Left colon (tissue), 2 donors: ENCODE measurements at regions not wholly inside any gene's neighbourhood (a gene's known extent, or its start where the extent isn't known, plus 50 kb on each side); places are given as distances from the start of the nearest gene placed in this dataset.

Experiments
- ATAC-seq: fragments of 200-7000 bp; cut with Tn5 transposase; one replicate; pipeline ENCODE4 v1.9.1; 2020; ENCODE audit warnings: mild to moderate bottlenecking, moderate library complexity
- DNase-seq, 2 donors: peaks; one replicate each; pipeline ENCODE4 v3.0.0-alpha.2; 2020
- intact Hi-C, 2 donors: fragments of 100-400 bp; cut with DNase I in 1 of 2; cut with micrococcal nuclease in 1 of 2; formaldehyde crosslinking; loops; one replicate each; pipeline versions ENCODE4 v1.11.2 to v1.14.0; 2022; cut with DNase I, micrococcal nuclease
- donor health status: DM: no; HTN: no; CAD: no.
- donor health status: DM: yes; HTN: yes; CAD: no.

DNA sequence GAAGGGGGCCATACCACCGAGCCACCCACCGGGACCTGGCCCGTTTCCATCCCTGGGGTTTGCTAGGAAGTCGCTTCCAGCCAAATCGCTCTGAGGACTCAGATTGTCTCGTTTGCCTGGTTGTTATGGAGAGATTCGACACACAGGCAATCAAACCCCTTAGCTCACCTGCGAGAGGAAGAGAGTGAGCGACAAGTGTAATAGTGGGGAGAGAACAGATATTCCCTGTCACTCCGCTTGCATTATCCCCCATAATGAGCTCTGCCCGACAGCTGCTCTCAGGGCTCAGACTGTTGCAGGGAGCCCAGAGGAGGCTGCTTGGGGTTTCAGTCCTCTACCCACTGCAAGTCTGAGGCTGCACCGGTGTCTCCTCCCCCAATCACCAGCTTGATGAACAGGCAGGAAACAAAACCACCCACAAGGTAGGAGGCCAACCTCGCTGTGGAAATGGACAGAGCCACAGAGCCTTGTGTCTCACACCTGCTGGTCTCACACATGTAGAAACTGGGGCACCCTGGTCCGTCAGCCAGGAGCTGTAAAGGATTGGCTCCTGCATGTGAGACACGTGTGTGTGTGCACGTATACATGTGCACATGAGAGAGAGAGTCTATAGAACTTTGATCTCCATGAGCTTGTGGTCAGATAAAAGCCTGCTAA, 351.1 kb downstream of the BUD13 start:
- intact Hi-C loops, result no loop called here
- no peak for ATAC-seq
- DNase-seq, result no peak

DNA sequence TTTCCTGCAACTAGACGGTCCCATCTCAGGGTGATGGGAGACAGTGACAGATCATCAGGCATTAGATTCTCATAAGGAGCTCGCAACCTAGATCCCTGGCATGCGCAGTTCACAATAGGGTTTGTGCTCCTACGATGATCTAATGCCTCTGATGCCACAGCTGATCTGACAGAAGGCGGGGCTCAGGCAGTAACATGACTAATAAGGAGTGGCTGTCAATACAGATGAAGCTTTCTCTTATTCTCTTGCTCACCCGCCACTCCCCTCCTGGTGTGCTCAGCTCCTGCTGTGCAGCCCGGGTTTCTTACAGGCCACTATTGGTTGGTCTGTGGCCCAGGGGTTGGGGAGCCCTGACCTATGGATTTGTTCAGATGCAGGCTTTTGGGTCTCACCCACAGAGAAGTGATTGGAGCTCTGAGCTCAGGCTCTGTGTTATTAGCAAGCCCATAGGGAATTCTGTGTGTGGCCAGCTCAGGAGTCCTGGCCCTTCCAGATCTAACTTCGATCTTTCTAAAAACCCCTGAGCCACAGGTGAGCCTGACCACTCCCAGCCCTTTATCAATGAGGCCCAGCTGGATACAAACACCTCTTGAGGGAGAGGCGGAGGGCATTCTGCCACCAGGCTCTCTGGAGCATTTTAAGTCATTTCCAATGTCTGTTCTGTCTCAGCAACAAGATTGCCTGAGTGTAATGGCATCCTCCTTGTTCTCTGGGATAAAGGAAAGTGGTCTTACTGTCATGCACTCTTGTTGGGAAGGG, 351.8 kb downstream of the BUD13 start:
- intact Hi-C loops, result no loop called here
- no peak for DNase-seq
- ATAC-seq, result peak; percentile 68

DNA sequence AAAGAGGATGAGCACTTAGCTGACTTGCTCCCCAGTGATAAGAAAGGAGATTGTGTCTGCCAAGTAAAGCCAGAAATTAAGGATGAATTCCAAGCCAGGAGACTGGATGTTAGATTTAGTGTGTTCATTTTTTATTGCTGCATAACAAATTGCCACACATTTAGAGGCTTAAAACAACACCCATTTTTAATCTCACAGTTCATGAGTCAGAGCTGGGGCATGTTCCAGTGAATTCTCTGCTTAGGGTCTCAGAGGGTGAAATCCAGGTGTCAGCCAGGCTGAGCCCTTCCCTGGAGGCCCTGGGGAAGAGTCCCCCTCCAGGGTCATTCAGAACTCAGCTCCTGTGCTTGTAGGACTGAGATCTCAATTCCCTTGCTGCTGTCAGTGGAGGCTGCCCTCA, 352.8 kb downstream of the BUD13 start:
- DNase-seq (no peak), ATAC-seq (no peak)
- intact Hi-C loops, result no loop called here

DNA sequence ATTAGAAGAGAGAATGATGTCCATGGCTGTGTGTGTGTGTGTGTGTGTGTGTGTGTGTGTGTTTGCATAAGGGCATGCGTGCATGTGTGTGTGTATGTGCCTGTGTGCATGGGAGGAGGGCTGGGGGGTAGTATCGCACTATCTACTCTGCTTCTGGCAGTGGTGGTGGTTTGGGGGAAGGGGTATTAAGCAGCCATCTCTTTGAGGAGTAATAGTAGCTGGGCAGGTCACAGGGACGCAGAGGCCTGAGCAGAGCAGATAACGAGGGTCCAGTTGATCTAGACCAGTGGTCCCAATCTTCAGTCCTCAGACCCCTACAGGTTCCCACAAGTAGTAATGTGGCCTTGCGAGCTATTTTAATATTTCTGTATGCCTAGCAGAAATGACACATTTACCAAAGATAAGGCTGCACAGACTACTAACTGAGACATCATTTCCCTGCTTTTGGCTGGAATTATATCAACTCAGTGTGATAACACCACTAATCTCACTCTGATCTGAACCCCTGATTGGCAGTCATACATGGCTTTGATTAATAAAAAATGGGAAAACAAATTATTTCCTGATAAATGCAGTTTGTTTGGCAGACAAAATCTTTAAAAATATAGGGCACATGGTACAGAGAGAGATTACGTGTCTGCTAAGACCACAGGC, 354.3 kb downstream of the BUD13 start:
- intact Hi-C loops, result no loop called here
- no peak for DNase-seq
- no peak for ATAC-seq

DNA sequence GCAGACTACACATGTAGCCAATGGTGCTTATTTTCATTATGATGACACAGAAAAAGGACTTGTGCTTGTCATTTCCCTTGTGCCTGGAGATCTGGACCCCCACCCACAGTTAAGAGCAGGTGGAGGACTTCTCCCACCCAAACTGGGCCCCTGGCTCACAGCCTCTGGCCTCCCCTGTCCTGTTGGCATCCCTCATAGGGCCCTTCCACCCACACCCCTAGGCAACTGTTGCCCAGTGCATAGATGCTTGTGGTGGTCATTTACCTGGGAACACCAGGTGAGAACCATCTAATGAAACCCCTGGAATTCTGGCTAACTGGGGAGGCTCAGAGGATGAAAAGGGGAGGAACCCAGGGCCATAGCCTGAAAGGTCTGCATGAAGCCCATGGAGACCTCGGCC, 355.9 kb downstream of the BUD13 start:
- DNase-seq, result no peak
- no peak for ATAC-seq
- intact Hi-C loops, result no loop called here

DNA sequence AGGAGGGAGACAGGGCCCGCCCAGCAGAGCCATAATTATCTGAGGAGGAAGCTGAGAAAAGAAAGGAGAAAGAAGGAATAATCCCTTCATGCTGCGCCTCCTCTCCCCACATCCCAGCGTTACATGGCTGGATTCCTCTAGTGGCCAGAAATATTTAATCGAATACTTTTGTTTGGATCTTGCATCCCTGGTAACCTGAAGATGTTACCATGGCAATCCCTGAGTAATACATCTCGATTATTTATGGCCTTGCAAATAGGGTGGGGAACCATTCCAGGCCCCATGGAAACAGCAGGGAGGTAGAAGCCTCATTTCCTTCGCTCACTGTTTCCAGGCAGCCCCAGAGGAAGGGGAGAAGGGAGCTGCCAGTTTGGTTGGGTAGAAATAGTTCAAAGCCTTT, 357.7 kb downstream of the BUD13 start:
- ATAC-seq (no peak), DNase-seq (no peak)
- intact Hi-C loops, result no loop called here

DNA sequence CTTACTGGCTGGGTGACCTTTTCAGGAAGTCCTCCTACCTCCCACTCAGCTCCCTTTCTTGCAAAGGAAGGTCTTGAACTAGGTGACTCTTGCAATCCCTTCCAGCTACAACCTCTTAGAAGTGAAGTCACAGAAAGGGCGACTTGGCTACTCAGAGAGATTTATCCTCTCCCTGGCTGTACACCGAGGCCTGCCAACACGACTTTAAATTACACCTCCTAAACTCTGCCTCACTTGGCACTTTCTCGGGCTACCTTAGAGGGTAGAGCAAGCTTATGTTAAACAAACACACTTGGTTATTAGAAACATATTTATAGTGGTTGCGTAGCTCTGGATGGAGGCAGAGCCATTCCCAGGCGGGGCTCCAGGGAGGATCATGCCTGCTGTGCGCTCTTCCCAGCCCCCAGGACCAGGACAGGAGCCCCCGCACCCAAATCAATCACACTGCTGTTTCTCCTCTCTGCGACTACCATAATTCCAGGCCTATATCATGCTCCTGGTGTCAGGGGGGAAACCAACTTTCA, 358.4 kb downstream of the BUD13 start:
- ATAC-seq, result no peak
- DNase-seq, result peak in 1 of 2 donors; percentile 53
- intact Hi-C loops, result no loop called here

DNA sequence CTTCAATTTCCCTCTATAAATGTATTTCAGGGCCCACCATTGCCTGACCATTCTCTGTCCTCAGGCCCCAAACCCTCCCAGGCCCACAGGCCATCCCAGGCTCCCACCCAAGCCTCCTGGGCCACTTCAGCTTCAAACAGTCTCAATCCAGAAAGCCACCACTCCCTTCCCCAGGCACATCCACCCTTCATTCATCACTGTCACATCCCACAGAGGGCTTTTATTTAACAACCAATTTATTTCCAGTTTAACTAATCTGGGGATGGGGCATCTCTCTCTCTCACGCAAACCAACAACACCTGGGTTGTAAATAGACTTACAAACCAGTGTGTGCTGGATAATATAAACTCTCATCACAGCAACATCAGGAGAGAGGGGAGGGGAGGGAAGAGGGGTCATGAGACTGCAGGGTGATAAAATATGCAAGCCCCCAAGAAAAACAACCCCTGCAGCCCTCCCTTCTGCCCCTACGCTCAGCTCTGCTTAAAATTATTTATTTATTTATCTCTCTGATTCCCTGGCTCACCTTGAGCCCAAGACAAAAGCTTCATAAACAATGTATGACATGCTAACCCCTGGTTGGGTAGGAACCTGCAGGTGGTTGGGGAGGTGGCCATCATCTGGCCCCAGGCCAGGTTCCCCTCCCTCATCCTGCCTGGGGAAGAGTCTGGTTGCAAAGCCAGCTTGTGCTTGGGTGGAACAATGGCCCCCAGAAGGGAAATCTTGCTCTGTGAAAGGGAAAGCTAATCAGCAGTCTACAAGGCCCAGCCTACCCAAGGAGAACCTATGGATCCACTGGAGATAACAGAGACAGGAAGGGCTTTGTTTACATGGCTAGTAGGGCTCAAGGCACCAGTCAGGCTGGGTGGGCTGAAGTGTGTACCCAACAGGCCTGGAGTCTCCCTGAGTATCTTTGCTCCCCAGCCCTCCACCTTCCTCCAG, 359.2 kb downstream of the BUD13 start:
- intact Hi-C loops, result no loop called here

DNA sequence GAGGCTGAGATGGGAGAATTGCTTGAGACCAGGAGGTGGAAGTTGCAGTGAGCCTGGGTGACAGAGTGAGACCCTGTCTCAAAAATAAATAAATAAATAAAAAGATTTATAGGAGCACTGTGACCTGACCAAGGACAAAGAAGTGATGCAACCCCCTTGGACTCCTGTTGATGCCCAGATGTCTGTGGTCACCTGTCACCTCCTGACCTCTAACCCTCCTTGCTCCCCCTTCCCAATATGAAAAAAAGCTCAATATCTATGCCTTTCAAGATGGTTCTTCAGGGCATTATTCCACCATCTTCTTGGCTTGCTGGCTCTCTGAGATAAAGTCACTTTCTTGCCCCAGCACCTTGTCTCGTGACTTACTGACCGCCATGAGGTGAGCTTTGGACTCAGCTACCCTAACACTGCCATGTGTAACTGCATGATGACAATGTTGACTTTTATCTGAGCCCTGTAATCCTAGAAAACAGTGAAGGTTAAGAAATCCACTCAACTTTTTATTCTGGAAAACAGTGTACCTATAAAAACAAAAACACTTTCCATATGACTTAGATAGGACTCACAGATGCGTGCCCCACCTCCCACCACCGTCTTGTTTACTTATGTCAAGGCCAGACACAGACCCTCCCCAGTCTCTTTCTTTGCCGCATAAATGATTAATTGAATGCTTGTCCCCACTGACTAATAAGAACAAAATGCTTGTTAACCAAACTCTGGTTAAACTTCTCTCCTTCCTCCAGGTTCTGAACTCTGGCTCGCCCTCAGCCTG, 360.5 kb downstream of the BUD13 start:
- DNase-seq (no peak), ATAC-seq (peak; percentile 39)
- intact Hi-C loops, result no loop called here

More for the DNA sequence above, 359.2 kb downstream of the BUD13 start:
- ATAC-seq (no peak), DNase-seq (no peak)

DNA sequence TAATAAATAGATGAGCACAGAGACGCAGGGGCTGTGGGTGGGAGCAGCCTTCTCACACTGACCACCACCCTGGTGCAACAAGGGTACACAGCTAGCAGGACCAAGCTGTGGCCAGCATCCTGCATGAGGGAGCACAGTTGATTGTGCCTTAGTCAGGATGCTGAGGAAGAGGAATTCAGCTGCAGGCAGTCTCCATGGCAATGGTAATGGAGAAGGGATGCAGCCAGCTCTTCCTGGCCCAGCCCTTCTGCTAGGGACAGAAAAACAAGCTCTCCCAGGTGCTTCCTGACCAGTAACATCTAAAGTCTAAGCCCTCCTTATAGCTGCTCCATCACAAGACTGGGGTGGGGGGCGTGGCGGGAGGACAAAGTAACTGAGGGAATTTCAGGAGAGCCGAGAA, 363.5 kb downstream of the BUD13 start:
- DNase-seq (no peak), ATAC-seq (no peak)
- intact Hi-C loops, result no loop called here

DNA sequence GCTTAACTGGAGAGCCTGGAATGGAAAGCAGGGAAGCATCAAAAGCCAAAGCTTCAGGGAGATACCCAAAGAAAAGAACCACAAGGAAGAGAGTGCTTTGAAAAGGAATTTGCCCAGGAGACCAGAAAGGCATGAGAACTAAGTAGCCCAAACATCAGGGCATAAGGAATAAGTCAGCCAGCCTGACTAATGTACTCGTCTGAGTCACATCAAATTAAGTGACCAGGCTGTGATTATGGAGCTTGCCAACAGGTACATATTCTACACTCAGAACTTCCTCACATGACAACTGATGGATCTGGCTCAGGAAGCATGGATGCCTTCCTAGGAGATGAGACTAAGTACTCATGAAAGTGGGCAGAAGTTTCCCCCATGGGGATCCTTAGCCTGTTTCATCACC, 366.7 kb downstream of the BUD13 start:
- ATAC-seq, result no peak
- intact Hi-C loops, result no loop called here
- no peak for DNase-seq

DNA sequence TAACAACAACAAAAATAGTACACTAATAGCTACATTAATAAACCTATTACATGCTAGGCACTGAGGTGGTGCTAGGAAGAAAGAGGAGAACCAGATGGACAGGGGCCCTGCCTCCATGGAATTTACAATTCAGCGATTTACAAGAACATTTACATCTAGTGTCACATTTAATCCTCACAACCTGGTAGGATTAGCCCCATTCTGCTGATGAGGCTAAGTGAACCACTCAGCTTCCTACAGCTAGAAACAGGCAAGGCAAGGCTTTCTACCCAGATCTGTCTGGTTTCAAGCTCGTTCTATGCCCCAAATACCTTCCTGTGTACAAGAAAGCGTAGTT, 368.4 kb downstream of the BUD13 start:
- ATAC-seq (no peak), DNase-seq (no peak)
- intact Hi-C loops, result no loop called here

DNA sequence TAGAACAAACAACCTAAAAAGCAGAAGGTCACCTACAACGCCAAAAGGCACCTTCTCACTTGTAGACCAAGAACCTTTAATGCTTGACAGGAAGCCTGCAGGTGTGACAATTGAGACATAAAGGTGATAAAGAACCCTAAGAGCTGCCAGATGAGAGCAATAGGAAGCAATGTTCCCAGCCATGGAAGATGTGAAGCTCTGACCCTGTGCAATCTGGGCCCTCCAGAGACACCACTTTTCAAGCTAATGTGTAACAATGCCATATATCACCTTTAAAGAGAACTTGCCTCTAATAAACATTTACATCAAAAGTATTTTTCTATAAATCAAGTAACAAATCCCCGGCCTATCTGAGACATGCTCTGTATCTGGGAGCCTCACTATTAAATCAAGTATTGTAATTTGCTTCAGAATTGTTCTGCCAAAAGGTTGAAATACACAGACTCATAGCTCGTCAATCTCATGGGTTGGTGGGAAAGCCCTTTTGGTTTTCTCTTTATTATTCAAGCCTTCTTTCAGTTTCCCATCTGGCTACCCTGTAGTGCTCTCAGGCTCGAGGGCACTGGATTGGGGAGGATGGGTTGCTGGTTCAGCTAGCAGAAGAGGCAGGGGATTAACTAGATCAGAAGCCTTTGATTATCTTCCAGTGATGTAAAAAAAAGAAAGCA, 368.9 kb downstream of the BUD13 start:
- DNase-seq (no peak), ATAC-seq (no peak)
- intact Hi-C loops, result no loop called here

DNA sequence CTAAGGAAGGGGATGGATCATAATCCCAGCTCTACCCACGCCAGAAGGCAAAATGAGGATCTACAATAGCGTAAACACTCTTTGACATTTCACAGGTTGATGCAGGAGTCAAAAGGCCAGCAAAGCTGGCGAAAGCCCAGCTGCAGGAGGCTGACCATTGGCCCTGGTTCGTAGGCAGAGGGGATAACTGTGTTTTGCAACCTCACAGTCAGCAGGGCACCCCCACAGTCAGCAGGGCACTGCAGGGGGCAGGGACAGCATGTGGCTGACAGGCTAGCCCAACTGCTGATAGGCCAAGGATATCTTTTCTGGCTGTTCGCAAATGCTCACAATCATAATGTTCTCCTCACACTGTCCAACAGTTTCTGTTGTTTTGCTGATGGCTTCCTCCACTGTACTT, 372.7 kb downstream of the BUD13 start:
- DNase-seq (no peak), ATAC-seq (no peak)
- intact Hi-C loops, result no loop called here

DNA sequence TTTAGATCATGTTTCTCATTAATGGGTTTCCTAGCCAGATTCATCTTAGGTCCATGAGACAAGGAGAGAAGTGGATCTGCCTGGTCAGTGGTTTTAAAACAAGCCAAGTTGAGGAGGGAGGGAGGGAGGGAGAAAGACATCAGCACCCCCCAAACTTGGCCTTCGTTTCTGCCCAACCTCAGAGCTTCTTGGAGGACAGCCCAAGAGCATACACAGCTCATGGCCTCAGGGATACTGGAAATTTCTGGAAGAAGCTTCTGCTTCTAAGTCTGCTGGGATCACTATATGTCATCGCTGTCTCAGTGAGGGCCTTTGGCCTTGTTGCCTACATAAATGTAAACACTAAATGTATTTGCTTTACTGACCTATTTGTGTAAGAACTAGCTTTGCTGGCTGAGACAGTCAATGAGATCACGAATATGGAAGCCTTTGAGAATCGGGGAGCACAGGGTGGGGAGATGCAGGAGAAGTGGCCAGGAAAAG, 375.1 kb downstream of the BUD13 start:
- DNase-seq (peak in 1 of 2 donors; percentile 33), ATAC-seq (no peak)
- intact Hi-C loops, result no loop called here

DNA sequence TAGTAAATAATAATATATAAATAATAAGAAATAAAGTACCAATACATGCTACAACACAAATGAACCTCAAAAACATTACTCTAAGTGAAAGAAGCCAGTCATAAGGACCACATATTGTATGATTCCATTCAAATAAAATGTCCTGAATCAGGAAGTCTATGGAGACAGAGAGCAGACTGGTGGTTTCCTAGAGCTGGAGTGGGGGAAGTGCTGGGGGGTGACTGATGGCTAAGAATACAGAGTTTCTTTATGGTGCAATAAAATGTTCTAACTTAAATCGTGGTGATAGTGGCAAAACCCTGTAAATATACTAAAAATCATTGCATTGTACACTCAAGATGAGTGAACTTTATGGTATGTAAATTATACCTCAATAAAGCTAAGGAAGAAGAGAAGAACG, 376.5 kb downstream of the BUD13 start:
- ATAC-seq, result peak; percentile 82
- no peak for DNase-seq
- intact Hi-C loops, result no loop called here

DNA sequence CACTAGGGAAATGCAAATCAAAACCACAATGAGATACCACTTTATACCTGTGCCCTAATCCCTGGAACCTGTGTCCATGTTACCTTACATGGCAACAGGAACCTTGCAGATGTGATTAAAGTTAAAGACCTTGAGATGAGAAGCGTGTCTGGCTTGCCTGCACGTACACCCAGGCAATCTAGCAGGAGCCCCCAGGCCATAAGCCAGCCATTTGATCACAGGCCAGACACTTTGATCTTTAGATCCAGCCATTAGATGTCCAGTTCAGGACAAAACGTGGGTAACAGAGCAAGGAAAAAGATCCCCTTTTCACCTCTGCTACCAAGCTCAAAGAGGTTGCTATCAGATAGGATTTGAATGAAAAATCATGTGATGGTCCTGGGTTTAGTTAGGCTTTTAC, 378.8 kb downstream of the BUD13 start:
- intact Hi-C loops, result no loop called here
- DNase-seq, result no peak
- ATAC-seq, result no peak

DNA sequence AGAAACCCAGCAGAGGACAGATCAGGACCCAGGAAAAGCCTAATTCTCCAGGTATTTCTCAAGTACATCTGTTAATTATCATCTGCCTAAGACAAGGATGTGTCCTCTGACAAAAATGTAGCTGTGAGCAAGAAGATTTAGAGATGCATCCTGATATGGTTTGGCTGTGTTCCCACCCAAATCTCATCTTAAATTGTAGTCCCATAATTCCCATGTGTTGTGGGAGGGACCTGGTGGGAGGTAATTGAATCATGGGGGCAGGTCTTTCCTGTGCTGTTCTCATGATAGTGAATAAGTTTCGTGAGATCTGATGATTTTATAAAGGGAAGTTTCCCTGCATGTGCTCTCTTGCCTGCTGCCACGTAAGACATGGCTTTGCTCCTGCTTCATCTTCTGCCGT, 381.8 kb downstream of the BUD13 start:
- no peak for ATAC-seq
- no peak for DNase-seq
- intact Hi-C loops, result no loop called here
